HEK293 (cell line): ENCODE measurements at regions not wholly inside any gene's neighbourhood (a gene's known extent, or its start where the extent isn't known, plus 50 kb on each side); places are given as distances from the start of the nearest gene placed in this dataset.

Source experiments
- CTCF ChIA-PET: fragments of 350-600 bp; formaldehyde crosslinking; extraction: SDS; loops from one replicate; lab custom pipeline; 2021; ENCODE audit warnings: antibody characterized with exemption; lab: Yijun Ruan, JAX
- POLR2A ChIA-PET: fragments of 300-600 bp; formaldehyde crosslinking; extraction: SDS; loops from one replicate; lab custom pipeline; 2020; ENCODE audit warnings: antibody characterized with exemption, inconsistent platforms; lab: Yijun Ruan, JAX
- H3K27ac ChIP-seq: fragments of 200-500 bp; sonication (Bioruptor generic); 2 replicates; pipeline ENCODE4 v1.5.1; 2014; ENCODE audit warnings: low read depth, low read length, control low read depth, inconsistent platforms; ENCODE audit errors: extremely low read depth
- H3K36me3 ChIP-seq, 2 experiments: fragments of 200-500 bp in 1 of 2; sonication (Bioruptor generic) in 1 of 2; 1 replicate in 1 of 2; 2 replicates in 1 of 2; pipeline ENCODE4 v1.5.1; 2014 to 2017; ENCODE audit warnings: inconsistent platforms in 2 of 2, low read length in 2 of 2; ENCODE audit not compliant: control insufficient read depth in 2 of 2, insufficient read depth in 1 of 2
- H3K4me1 ChIP-seq: fragments of 200-500 bp; sonication (Bioruptor generic); 2 replicates; pipeline ENCODE4 v1.5.1; 2014; ENCODE audit warnings: mild to moderate bottlenecking, low read length, inconsistent platforms; ENCODE audit not compliant: control insufficient read depth, insufficient read depth
- H3K4me3 ChIP-seq: 2 replicates; pipeline ENCODE4 v1.5.1; 2011; ENCODE audit warnings: low read depth, mild to moderate bottlenecking, control low read depth, low read length, moderate library complexity
- H3K9me3 ChIP-seq: fragments of 200-500 bp; sonication (Bioruptor generic); 2 replicates; pipeline ENCODE4 v1.5.1; 2014; ENCODE audit warnings: low read depth, low read length, inconsistent platforms; ENCODE audit not compliant: control insufficient read depth, insufficient read depth
- BCL11A ChIP-seq: fragments of 450-650 bp; formaldehyde crosslinking; IDR thresholded peaks from 2 replicates; pipeline ENCODE4 v1.5.1; 2016; ENCODE audit warnings: low read depth, missing biosample characterization, missing genetic modification characterization
- GFI1B ChIP-seq: fragments of 450-650 bp; formaldehyde crosslinking; IDR thresholded peaks from 2 replicates; pipeline ENCODE4 v1.5.1; 2016; ENCODE audit warnings: missing biosample characterization, missing genetic modification characterization
- GLI4 ChIP-seq: fragments of 450-650 bp; formaldehyde crosslinking; IDR thresholded peaks from 2 replicates; pipeline ENCODE4 v1.5.1; 2016; ENCODE audit warnings: missing biosample characterization, missing genetic modification characterization
- GLIS2 ChIP-seq: fragments of 450-650 bp; formaldehyde crosslinking; IDR thresholded peaks from 2 replicates; pipeline ENCODE4 v1.5.1; 2016; ENCODE audit warnings: missing biosample characterization, missing genetic modification characterization
- KLF16 ChIP-seq: fragments of 450-650 bp; formaldehyde crosslinking; IDR thresholded peaks from 2 replicates; pipeline ENCODE4 v1.5.1; 2017; ENCODE audit warnings: missing biosample characterization, missing genetic modification characterization
- MEIS1 ChIP-seq: sonication (generic); formaldehyde crosslinking; IDR thresholded peaks from 2 replicates; pipeline ENCODE4 v1.8.1; 2022; ENCODE audit warnings: missing genetic modification reagents, mild to moderate bottlenecking, borderline replicate concordance
- RBAK ChIP-seq: fragments of 450-650 bp; formaldehyde crosslinking; IDR thresholded peaks from 2 replicates; pipeline ENCODE4 v1.5.1; 2016; ENCODE audit warnings: missing biosample characterization, missing genetic modification characterization
- ZBTB21 ChIP-seq: fragments of 450-650 bp; formaldehyde crosslinking; IDR thresholded peaks from 2 replicates; pipeline ENCODE4 v1.5.1; 2017; ENCODE audit warnings: missing biosample characterization, missing genetic modification characterization
- ZBTB48 ChIP-seq: fragments of 450-650 bp; formaldehyde crosslinking; IDR thresholded peaks from 2 replicates; pipeline ENCODE4 v1.5.1; 2016; ENCODE audit warnings: missing biosample characterization, missing genetic modification characterization
- ZEB2 ChIP-seq: fragments of 450-650 bp; formaldehyde crosslinking; IDR thresholded peaks from 2 replicates; pipeline ENCODE4 v1.5.1; 2016; ENCODE audit warnings: missing biosample characterization, missing genetic modification characterization
- ZFP37 ChIP-seq: fragments of 450-650 bp; formaldehyde crosslinking; IDR thresholded peaks from 2 replicates; pipeline ENCODE4 v1.5.1; 2016; ENCODE audit warnings: missing biosample characterization, missing genetic modification characterization
- ZNF24 ChIP-seq: fragments of 450-650 bp; formaldehyde crosslinking; IDR thresholded peaks from 2 replicates; pipeline ENCODE4 v1.5.1; 2016; ENCODE audit warnings: missing biosample characterization, missing genetic modification characterization
- ZNF404 ChIP-seq: fragments of 450-650 bp; formaldehyde crosslinking; IDR thresholded peaks from 2 replicates; pipeline ENCODE4 v1.5.1; 2017; ENCODE audit warnings: missing biosample characterization, missing genetic modification characterization
- ZNF529 ChIP-seq: fragments of 450-650 bp; formaldehyde crosslinking; IDR thresholded peaks from 2 replicates; pipeline ENCODE4 v1.5.1; 2017; ENCODE audit warnings: missing genetic modification characterization, missing biosample characterization; ENCODE audit not compliant: insufficient replicate concordance
- ZNF621 ChIP-seq: fragments of 450-650 bp; formaldehyde crosslinking; IDR thresholded peaks from 2 replicates; pipeline ENCODE4 v1.5.1; 2017; ENCODE audit warnings: missing biosample characterization, missing genetic modification characterization
- ZNF792 ChIP-seq: fragments of 450-650 bp; formaldehyde crosslinking; IDR thresholded peaks from 2 replicates; pipeline ENCODE4 v1.5.1; 2016; ENCODE audit warnings: missing biosample characterization, missing genetic modification characterization
- TF ChIP-seq, protein P1 (sequence below): fragments of 450-650 bp; formaldehyde crosslinking; IDR thresholded peaks from 2 replicates; pipeline ENCODE4 v1.5.1; 2016; ENCODE audit warnings: missing biosample characterization, missing genetic modification characterization
- TF ChIP-seq, protein P2 (sequence below): fragments of 450-650 bp; formaldehyde crosslinking; IDR thresholded peaks from 2 replicates; pipeline ENCODE4 v1.5.1; 2016; ENCODE audit warnings: missing biosample characterization, missing genetic modification characterization
- TF ChIP-seq, protein P3 (sequence below): fragments of 450-650 bp; formaldehyde crosslinking; IDR thresholded peaks from 2 replicates; pipeline ENCODE4 v1.5.1; 2016; ENCODE audit warnings: missing biosample characterization, missing genetic modification characterization
- TF ChIP-seq, protein P4 (sequence below): fragments of 450-650 bp; formaldehyde crosslinking; IDR thresholded peaks from 2 replicates; pipeline ENCODE4 v1.5.1; 2016; ENCODE audit warnings: missing biosample characterization, missing genetic modification characterization
- TF ChIP-seq, protein P5 (sequence below): fragments of 450-650 bp; formaldehyde crosslinking; IDR thresholded peaks from 2 replicates; pipeline ENCODE4 v1.5.0; 2017; ENCODE audit warnings: missing biosample characterization, missing genetic modification characterization, borderline replicate concordance
- TF ChIP-seq, protein P6 (sequence below): fragments of 450-650 bp; formaldehyde crosslinking; IDR thresholded peaks from 2 replicates; pipeline ENCODE4 v1.5.1; 2017; ENCODE audit warnings: missing biosample characterization, mild to moderate bottlenecking, missing genetic modification characterization, moderate library complexity

DNA sequence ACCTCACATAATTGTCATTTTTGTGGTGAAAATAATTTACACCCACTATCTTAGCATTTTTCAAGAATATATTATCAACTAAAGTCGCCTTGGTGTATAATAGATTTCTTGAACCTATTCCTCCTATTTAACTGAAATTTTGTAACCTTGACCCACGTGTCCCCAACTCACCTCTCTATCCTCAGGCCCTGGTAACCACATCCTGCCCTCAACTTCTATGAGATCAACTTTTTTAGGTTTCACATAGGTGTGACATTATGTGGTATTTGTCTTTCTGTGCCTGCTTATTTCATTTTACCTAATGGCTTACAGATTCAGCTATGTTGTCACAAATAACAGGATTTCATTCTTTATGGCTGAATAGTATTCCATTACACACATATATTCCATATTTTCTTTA lies 73.0 kb upstream of the CNTNAP4 start:
- CTCF ChIA-PET = no interaction called here
- POLR2A ChIA-PET = no interaction called here
- H3K4me1 ChIP-seq = no peaks in the 10 kb centered on the region
- TF ChIP-seq, protein P1, sequence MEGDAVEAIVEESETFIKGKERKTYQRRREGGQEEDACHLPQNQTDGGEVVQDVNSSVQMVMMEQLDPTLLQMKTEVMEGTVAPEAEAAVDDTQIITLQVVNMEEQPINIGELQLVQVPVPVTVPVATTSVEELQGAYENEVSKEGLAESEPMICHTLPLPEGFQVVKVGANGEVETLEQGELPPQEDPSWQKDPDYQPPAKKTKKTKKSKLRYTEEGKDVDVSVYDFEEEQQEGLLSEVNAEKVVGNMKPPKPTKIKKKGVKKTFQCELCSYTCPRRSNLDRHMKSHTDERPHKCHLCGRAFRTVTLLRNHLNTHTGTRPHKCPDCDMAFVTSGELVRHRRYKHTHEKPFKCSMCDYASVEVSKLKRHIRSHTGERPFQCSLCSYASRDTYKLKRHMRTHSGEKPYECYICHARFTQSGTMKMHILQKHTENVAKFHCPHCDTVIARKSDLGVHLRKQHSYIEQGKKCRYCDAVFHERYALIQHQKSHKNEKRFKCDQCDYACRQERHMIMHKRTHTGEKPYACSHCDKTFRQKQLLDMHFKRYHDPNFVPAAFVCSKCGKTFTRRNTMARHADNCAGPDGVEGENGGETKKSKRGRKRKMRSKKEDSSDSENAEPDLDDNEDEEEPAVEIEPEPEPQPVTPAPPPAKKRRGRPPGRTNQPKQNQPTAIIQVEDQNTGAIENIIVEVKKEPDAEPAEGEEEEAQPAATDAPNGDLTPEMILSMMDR (tag by site-specific recombination) = no peak
- TF ChIP-seq GLI4 (tag by site-specific recombination) (no peak), GFI1B (tag by site-specific recombination) (no peak), ZNF621 (no peak), ZNF529 (tag by site-specific recombination) (no peak), KLF16 (tag by site-specific recombination) (no peak), RBAK (no peak)
- TF ChIP-seq, protein P2, sequence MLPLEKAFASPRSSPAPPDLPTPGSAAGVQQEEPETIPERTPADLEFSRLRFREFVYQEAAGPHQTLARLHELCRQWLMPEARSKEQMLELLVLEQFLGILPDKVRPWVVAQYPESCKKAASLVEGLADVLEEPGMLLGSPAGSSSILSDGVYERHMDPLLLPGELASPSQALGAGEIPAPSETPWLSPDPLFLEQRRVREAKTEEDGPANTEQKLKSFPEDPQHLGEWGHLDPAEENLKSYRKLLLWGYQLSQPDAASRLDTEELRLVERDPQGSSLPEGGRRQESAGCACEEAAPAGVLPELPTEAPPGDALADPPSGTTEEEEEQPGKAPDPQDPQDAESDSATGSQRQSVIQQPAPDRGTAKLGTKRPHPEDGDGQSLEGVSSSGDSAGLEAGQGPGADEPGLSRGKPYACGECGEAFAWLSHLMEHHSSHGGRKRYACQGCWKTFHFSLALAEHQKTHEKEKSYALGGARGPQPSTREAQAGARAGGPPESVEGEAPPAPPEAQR (tag by site-specific recombination) = no peak
- TF ChIP-seq, protein P3, sequence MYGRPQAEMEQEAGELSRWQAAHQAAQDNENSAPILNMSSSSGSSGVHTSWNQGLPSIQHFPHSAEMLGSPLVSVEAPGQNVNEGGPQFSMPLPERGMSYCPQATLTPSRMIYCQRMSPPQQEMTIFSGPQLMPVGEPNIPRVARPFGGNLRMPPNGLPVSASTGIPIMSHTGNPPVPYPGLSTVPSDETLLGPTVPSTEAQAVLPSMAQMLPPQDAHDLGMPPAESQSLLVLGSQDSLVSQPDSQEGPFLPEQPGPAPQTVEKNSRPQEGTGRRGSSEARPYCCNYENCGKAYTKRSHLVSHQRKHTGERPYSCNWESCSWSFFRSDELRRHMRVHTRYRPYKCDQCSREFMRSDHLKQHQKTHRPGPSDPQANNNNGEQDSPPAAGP = no peak
- no peaks in the 10 kb centered on the region for H3K9me3 ChIP-seq
- H3K36me3 ChIP-seq = no peaks in the 10 kb centered on the region
- H3K27ac ChIP-seq = no peak overlapping the region
- H3K4me3 ChIP-seq = no peak overlapping the region

DNA sequence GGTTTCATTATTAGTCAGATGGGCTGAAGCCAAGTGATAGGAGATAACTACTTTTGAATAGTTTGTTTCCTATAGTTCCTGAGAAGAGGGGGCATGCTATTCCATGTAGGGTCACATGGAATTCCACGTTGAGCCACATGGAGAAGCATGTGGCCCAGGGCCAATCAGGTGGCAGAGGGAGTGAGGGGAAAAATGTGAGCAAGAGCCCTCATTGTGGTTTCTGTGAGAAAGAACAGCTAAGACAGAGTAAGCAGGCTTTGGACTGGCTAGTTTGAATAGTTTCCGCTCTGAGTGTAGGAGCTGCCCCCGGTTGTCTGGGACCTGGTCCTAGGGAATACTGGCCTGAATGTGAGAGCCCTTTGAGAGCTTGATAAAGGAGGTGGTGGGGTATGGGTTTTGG lies 69.9 kb upstream of the CNTNAP4 start:
- CTCF ChIA-PET = no interaction called here

DNA sequence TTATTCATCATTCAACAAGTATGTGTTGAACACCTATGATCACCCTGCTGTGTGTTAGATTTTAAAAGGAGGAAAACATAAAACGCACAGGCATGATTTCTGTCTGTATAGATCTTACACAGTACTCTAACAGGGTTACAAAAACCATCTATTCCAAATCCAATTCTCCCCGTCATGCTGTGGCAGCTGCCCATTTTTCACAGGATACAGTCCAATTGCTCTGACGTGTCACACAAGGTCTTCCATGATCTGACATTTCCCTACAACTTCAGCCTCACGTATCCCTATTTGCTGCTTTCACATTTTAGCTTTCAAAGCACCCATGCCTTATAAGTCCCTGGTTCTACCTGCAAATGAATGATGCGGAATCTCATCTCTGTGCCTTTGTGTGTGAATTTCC lies 67.0 kb upstream of the CNTNAP4 start:
- TF ChIP-seq MEIS1 (no peak), ZNF24 (tag by site-specific recombination) (no peak), ZNF404 (no peak), ZFP37 (no peak), RBAK (no peak), BCL11A (tag by site-specific recombination) (no peak), ZNF792 (tag by site-specific recombination) (no peak)
- TF ChIP-seq, protein P4, sequence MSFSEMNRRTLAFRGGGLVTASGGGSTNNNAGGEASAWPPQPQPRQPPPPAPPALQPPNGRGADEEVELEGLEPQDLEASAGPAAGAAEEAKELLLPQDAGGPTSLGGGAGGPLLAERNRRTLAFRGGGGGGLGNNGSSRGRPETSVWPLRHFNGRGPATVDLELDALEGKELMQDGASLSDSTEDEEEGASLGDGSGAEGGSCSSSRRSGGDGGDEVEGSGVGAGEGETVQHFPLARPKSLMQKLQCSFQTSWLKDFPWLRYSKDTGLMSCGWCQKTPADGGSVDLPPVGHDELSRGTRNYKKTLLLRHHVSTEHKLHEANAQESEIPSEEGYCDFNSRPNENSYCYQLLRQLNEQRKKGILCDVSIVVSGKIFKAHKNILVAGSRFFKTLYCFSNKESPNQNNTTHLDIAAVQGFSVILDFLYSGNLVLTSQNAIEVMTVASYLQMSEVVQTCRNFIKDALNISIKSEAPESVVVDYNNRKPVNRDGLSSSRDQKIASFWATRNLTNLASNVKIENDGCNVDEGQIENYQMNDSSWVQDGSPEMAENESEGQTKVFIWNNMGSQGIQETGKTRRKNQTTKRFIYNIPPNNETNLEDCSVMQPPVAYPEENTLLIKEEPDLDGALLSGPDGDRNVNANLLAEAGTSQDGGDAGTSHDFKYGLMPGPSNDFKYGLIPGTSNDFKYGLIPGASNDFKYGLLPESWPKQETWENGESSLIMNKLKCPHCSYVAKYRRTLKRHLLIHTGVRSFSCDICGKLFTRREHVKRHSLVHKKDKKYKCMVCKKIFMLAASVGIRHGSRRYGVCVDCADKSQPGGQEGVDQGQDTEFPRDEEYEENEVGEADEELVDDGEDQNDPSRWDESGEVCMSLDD (tag by site-specific recombination) = no peak
- TF ChIP-seq, protein P5, sequence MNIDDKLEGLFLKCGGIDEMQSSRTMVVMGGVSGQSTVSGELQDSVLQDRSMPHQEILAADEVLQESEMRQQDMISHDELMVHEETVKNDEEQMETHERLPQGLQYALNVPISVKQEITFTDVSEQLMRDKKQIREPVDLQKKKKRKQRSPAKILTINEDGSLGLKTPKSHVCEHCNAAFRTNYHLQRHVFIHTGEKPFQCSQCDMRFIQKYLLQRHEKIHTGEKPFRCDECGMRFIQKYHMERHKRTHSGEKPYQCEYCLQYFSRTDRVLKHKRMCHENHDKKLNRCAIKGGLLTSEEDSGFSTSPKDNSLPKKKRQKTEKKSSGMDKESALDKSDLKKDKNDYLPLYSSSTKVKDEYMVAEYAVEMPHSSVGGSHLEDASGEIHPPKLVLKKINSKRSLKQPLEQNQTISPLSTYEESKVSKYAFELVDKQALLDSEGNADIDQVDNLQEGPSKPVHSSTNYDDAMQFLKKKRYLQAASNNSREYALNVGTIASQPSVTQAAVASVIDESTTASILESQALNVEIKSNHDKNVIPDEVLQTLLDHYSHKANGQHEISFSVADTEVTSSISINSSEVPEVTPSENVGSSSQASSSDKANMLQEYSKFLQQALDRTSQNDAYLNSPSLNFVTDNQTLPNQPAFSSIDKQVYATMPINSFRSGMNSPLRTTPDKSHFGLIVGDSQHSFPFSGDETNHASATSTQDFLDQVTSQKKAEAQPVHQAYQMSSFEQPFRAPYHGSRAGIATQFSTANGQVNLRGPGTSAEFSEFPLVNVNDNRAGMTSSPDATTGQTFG (tag by site-specific recombination) = no peak
- Histone ChIP-seq H3K36me3 (no peaks in the 10 kb centered on the region), H3K4me1 (no peaks in the 10 kb centered on the region), H3K27ac (no peak overlapping the region), H3K4me3 (no peak overlapping the region), H3K9me3 (no peaks in the 10 kb centered on the region)
- ChIA-PET CTCF (no interaction called here), POLR2A (no interaction called here)

More for the DNA sequence above, 69.9 kb upstream of the CNTNAP4 start:
- no peak for TF ChIP-seq ZEB2 (tag by site-specific recombination)
- TF ChIP-seq ZBTB21 = no peak
- no peak for TF ChIP-seq ZBTB48 (tag by site-specific recombination)
- TF ChIP-seq GLIS2 (tag by site-specific recombination) = no peak
- TF ChIP-seq, protein P6, sequence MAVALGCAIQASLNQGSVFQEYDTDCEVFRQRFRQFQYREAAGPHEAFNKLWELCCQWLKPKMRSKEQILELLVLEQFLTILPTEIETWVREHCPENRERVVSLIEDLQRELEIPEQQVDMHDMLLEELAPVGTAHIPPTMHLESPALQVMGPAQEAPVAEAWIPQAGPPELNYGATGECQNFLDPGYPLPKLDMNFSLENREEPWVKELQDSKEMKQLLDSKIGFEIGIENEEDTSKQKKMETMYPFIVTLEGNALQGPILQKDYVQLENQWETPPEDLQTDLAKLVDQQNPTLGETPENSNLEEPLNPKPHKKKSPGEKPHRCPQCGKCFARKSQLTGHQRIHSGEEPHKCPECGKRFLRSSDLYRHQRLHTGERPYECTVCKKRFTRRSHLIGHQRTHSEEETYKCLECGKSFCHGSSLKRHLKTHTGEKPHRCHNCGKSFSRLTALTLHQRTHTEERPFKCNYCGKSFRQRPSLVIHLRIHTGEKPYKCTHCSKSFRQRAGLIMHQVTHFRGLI = no peak
- TF ChIP-seq, all 188 proteins: peak for 0
- H3K4me1 ChIP-seq = no peaks in the 10 kb centered on the region
- H3K4me3 ChIP-seq = no peak overlapping the region
- POLR2A ChIA-PET = no interaction called here
- H3K36me3 ChIP-seq = no peaks in the 10 kb centered on the region
- H3K27ac ChIP-seq = no peak overlapping the region
- H3K9me3 ChIP-seq = no peaks in the 10 kb centered on the region
